ENCODE measurements at regions not wholly inside any gene's neighbourhood (a gene's known extent, or its start where the extent isn't known, plus 50 kb on each side); places are given as distances from the start of the nearest gene placed in this dataset.

DNA sequence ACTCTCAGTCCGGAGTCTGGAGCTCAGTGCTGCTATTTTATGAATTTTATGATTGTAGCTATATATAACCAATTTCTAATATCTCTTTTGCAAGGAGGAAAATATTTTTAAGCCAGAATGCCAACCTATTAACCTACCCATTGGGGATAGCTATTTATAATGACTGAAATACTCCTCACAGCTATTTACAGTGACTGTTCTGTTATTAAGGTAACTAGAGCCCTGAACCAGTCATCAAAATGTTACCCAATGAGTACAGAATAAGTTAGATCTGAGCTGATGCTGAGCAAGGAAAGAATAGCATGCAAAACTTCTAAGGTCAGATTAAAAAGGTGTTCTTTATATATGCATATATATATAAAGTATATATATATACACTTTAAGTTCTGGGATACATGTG, 79.6 kb upstream of the PPP2R3A start:
- no peak for DNase-seq

DNA sequence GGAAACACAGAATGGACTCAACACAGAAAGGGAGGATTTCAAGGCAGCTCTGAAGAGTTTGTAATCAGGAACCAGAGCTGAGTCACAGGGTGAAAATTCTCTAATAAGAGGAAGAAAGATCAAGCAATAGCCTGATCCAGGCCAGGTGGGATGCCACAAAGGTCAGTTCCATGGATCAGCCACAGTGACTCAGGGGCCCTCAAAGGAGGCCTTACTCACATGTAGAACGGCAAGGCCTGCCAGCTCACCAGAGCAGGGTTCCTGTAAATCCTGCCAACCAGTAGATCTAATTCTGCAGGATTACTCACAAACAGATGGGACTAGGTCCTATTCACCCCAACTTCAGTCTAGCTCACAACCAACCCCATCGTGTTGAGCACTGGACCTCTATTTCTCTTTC, 78.3 kb upstream of the PPP2R3A start:
- DNase-seq = no peak

DNA sequence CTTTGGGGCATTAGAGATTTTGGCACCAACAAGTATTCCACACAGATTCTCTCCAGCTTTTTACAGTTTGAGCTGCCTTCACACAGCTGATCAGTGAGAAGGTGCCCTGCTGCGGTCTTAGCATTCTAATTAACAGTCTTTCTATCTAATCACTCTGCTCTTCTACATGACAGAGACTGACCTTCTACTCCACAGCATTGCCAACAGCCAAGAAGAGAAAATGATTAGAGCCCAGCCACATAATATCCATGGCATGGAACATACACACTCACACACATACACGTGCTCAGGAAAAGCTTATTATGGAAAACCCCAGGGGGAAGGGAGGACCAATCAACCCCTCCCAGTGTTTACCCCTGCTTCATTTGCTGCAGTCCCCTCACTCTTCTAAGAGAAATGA, 76.1 kb upstream of the PPP2R3A start:
- DNase-seq = no peak

DNA sequence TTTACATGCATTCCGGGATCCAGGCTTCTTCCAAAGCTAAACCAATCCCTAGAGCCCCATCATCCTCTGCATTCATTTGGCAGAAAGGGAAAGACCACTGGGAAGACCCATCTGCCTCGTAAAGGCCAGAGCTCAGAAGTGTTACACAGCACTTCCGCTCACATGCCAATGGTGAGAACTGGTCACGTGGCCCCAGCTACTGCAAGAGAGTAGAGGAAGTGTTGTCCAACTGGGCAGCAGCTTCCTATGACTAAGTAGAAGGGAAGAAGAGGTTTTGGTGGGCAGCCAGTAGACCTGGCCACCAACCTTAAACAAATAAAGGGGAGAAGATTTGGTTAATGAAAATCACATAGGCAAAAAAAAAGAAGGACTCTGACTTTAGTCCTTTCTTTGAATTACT, 74.4 kb upstream of the PPP2R3A start:
- DNase-seq = no peak

DNA sequence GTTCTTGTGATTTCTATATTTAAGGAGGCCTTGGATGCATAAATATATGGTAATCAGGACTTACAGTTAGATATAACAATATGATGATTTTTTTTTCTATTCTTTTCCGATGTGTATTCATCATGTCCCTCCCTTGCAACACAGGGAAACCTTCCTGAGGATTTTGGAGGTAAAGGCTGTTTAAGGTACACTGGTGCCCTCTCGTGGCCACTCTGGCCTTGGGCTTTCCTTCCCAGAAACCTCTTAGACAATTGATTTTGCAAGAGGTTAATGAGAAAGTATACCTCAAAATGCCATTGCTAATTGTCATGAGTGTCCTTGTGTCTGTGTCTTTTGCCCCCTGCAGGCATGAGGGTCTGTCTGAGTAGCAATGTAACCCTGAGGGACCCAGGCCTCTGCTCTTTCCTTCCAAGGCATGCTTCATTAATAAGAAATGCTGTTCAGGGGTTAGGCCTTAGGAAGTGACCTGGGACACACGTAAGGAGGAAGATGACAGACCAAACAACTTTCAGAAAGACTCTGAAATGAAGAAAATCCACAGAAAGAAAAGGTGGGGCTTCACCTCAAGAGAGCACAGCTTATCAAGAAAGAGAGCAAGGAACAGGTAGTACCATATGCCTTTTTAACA, 70.3 kb upstream of the PPP2R3A start:
- DNase-seq = peak; percentile 58

DNA sequence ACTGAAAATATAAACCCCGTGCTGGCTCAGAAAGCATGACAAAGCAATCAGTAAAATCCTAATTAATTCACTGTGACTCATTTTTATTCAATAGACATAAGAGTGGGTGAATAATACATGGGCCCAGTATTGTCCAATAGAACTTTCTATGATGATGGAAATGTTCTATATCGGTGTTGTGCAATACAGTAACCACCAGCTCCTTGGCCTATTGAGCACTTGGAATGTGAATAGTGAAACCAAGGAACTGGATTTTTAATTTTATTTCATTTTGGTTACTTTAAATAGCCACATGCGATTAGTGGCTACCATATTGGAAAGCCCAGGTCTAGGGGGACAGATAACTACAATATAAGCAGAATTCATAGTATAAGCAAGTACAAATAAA, 69.8 kb upstream of the PPP2R3A start:
- DNase-seq = no peak

DNA sequence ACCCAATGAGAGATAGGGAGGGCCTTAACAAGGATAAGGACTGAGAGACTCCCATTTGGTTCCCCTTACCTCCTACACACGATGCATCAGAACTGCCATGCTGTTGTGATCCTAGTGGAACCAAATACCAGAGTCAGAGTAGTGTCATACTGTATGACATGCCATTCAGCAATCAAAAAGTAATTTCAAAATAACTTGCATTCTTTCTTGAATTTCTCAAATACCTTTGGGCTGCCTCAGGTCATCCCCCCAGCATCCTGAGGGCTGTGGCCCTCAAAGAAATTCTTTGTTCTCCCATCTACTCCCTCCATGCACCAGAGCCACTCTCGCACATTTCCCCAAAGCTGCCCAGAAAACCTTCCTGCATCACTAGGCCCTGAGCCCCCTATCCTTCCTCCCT, 68.9 kb upstream of the PPP2R3A start:
- no peak for DNase-seq

DNA sequence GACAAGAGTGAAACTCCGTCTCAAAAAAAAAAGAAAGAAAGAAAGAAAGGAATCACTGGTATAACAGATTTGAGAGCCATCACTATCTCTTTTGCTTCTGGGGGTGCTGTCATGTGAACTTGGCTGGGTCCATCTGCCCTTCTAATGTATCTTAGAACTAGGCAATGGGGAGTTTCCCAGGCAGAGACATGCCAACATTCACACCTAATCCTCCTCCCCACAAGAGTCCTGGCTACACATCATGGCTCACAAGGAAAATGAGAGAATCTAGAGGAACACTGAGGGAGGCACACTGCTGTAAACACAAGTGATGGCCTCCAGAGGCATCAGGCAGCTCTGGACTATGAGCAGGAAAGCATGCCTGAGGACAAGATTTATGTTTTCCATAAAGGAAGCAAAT, 67.8 kb upstream of the PPP2R3A start:
- DNase-seq = no peak

DNA sequence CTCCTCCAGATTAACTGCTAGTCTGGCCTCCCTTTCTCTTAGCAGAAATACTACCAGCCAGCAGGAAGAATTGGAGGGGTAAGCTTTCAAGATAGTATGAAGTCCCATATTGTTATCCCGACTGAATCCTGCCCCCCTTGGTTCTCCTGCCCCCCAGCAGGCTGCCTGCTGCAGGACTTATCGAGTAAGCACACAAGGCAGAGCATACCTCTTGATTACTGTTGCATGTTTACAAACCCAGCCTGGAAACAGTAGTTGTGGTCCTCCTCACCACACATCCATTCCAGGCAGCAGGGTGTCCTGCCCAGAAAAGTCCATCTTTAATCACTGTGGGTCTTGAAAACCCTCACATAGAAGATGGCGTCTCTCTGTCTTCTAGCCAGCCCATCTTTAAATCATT, 66.8 kb upstream of the PPP2R3A start:
- no peak for DNase-seq

DNA sequence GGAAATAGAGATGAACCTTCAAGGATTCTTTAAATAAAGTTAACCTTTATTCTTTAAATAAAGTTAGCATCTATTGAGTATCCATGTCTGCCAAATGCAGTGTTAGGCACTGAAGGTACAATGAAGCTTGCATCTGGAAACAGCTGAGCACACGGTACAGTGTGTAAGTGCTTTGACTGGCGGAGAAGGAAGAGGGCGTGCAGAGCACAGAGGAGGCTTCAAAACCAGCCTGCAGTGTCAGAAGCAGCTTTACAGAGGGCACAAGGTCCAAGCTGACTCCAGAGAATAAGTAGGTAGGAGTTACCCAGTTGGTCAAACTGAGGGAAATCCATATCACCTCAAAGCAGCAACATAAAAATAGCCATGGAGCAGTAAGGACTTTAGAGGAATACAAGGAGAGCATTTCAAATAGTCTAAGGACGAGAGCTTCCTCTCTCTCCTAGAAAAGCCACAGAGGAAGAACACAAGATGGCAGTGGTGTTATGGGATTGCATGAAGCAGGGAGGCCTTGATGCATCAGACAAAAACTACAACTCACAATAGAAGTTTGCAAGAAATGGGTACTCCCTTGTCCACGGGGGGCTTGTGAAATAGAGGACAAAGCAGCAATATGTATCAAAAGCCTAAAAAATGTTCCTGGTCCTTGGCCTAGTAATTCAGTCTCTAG, 60.3 kb upstream of the PPP2R3A start:
- no peak for DNase-seq

GRCh38 chr3:135907422-135908165, 57.9 kb upstream of the PPP2R3A start:
- no peak for DNase-seq

DNA sequence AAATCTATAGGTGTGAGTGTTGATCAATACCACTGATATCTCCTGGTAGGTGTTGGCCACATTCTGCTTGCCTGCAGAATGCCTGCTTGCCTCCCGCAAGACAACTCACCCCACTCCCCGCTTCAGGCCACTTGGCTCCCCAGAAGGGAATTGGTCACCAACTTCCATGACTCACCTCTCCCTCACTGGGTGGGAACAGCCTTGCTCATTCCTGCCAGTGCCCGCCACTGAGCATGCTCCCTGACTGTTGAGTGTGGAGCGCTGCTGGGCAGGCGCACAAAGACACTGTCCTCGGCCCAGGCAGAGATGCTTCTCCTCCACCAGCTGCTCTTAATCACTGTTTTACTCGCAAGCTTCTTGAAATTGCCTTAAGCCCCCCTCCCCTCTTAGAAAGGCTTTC, 57.3 kb upstream of the PPP2R3A start:
- DNase-seq = no peak

GRCh38 chr3:135908737-135909136, 56.8 kb upstream of the PPP2R3A start:
- no peak for DNase-seq

DNA sequence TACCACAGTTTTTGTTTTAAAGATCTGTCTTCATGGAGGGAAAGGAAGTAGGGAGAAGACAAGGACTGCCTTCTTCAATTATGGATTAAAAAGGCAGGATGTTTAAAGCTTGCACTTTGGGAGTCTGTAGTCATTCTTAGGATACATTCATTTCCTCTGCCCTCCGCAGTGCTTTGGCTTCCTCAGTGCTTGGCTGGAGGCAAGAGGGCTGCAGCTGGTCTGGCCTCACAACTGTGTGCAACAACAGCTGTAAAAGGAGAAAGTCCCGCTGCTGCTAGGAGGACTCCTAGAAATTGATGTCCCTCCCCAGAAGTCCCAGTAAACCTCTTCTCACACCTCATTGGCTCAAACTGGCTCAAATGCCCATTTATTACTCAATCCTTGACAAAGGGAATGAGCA, 54.4 kb upstream of the PPP2R3A start:
- no peak for DNase-seq

GRCh38 chr3:135915206-135915605, 50.3 kb upstream of the PPP2R3A start:
- no peak for DNase-seq
